LNCaP clone FGC (cell line): ENCODE measurements at regions not wholly inside any gene's neighbourhood (a gene's known extent, or its start where the extent isn't known, plus 50 kb on each side); places are given as distances from the start of the nearest gene placed in this dataset.

ENCODE experiments used
- DNase-seq: peaks from one replicate; pipeline ENCODE4 v3.0.0-alpha.2; 2011; ENCODE audit warnings: low read depth
- H3K4me3 ChIP-seq: 2 replicates; pipeline ENCODE4 v1.5.1; 2011; ENCODE audit warnings: mild to moderate bottlenecking, low read depth, low read length, control low read depth
- TF ChIP-seq, protein P1 (sequence below): IDR thresholded peaks from 2 replicates; pipeline ENCODE4 v1.5.1; 2012; ENCODE audit warnings: mild to moderate bottlenecking; ENCODE audit not compliant: control insufficient read depth, insufficient read depth; ENCODE audit errors: extremely low read depth

DNA sequence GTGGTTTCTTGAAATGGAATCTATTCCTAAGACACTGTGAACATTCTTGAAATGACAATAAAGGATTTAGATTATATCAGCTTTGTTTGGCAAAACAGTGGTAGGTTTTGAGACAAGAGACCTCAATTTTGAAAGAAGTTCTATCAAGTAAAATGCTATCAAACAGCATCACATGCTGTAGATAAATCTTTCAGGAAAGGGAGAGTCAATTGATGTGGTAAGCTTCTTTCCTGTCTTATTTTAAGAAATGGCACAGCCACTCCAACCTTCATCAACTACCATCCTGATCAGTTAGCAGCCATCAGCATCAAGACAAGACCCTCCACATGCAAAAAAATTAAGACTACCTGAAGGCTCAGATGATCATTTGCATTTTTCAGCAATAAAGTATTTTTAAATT is 495.4 kb downstream of the TRIB2 start:
- no peak for DNase-seq
- no peak overlapping the region for H3K4me3 ChIP-seq
- TF ChIP-seq, protein P1, sequence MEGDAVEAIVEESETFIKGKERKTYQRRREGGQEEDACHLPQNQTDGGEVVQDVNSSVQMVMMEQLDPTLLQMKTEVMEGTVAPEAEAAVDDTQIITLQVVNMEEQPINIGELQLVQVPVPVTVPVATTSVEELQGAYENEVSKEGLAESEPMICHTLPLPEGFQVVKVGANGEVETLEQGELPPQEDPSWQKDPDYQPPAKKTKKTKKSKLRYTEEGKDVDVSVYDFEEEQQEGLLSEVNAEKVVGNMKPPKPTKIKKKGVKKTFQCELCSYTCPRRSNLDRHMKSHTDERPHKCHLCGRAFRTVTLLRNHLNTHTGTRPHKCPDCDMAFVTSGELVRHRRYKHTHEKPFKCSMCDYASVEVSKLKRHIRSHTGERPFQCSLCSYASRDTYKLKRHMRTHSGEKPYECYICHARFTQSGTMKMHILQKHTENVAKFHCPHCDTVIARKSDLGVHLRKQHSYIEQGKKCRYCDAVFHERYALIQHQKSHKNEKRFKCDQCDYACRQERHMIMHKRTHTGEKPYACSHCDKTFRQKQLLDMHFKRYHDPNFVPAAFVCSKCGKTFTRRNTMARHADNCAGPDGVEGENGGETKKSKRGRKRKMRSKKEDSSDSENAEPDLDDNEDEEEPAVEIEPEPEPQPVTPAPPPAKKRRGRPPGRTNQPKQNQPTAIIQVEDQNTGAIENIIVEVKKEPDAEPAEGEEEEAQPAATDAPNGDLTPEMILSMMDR = no peak

DNA sequence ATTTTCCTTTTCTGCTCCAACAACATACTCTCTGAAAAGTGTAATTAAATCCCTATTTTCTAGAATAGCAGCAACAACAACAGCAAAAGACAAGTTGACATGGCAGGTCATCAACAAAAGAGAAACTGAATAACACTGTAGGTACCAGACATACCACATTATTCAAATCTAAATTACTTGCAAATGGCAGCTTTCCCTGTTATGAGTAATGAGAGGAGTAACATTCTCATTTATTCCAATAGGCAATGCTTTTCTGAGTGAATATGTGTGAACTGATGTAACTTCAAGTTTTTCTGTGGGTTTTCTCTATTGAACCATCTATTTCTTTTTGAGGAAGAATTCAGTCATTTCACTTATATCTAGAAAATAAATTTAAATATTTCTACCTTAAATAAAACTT is 501.5 kb downstream of the TRIB2 start:
- no peak for DNase-seq
- no peak overlapping the region for H3K4me3 ChIP-seq
- TF ChIP-seq, protein P1 = no peak

DNA sequence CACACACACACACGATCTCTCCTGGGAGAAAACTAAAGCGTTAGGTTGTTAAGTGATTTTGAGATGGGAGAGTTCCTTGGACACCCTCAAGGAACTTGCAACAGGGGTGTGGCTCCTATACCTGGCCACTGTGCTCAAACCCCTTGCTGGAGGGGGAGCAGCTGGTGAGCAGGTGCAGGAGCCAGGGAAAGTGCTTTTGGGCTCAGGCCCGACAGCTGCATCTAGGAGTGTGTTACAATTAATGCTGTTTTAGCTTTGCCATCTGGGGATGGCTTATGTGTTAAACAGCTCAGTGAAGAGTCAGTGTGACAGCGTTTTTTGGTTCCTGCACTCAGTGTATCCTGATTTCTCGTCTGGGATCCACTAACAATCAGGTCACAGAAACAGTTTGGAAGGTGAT is 510.8 kb downstream of the TRIB2 start:
- TF ChIP-seq, protein P1 = no peak
- no peak for DNase-seq
- H3K4me3 ChIP-seq = no peak overlapping the region

DNA sequence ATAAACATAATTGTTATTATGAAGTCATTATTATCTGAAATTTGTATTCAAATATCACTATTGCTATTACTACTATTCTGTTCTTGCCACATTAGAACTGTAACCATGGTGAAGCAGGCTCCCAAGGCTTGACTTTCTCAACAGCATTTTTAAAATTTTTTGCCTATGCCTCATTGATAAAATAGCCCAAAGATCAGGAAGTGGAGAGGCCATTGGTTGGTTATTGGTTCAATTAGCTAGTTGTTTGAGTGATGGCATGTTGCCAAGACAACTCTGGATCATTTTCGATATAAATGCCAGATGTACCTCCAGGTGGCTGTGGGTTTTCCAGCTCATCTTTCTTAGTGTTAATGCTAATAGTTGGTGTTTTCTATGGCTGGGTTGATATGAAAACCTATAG is 513.5 kb downstream of the TRIB2 start:
- no peak overlapping the region for H3K4me3 ChIP-seq
- DNase-seq = no peak
- TF ChIP-seq, protein P1 = no peak

DNA sequence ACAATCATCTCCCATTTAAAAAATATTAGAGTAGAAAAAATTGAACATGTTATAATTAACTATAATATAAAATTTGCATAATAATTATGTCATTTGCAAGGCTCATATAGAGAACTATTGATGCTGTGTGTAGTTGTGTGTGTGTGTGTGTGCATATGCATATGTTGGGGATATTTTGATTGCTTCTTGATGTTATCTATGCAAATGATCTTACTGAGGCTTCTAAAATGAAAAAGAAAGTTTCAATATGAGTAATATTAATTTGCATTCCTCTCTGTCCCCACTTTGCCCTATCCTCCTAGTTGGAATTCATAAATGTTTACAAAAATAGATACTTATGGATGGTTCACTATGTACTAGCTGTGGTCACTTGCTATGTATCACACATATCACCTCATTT is 523.3 kb downstream of the TRIB2 start:
- no peak for DNase-seq
- H3K4me3 ChIP-seq = no peak overlapping the region
- TF ChIP-seq, protein P1 = no peak

DNA sequence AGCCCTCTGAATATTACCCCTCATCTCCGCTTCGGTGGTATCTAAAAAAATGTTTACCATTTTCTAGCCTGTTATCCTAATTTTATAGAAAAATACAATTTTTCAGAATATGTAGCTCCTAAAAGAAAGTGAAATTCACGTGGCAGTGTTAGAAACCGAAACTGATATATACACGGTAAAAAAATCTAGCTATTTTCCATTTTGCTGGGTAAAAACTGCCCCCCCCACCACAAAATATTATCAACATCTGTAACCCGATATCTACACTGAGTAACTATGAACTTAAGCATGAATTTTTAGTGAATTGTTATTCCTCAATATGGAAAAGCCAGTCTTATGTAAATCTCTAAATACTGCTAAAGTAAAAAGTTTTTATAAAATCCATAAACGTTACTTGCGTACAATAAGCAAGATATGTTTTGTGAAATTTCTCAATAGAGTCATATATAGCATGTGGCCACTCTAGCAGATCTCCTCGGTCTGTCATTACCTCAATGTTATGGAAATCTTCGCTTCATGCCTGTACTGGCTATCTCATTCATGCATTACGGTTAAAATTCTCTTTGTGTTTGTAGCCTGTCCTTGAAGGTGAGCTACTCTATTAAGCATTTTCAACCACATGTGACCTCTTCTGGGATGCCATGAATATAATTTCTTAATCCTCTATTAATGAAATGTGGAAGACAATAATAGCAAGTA is 524.2 kb downstream of the TRIB2 start:
- no peak overlapping the region for H3K4me3 ChIP-seq
- TF ChIP-seq, protein P1 = no peak
- no peak for DNase-seq

DNA sequence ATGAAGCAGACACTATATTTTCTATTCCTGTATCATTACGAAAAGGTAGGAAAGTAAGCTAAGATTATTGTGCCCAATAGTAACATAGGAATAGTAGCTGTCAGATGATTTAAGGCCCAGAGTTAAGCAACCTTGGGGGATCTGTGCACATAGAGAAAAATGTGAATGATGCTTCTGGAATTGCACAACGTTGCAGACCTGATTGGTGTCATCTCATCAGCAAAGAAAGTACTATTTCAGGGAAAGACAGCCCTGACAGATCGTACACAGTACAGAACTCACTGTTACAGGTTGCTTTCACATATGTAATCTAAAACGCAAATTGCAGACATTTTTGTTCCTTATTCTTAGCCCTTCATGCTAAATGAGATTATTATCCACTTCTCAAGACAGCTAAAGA is 535.9 kb downstream of the TRIB2 start:
- DNase-seq = no peak
- no peak overlapping the region for H3K4me3 ChIP-seq
- TF ChIP-seq, protein P1 = no peak
